DND-41 (cell line): ENCODE measurements at regions not wholly inside any gene's neighbourhood (a gene's known extent, or its start where the extent isn't known, plus 50 kb on each side); places are given as distances from the start of the nearest gene placed in this dataset.

Source experiments
- ATAC-seq: fragments of 200-7000 bp; cut with Tn5 transposase; 3 replicates; pipeline ENCODE4 v1.9.1; 2021; ENCODE audit warnings: low read depth; ENCODE audit not compliant: insufficient read depth
- DNase-seq: peaks from one replicate; pipeline ENCODE4 v3.0.0-alpha.2; 2020
- H2AFZ ChIP-seq: 2 replicates; pipeline ENCODE4 v1.6.0; 2012; ENCODE audit warnings: low read depth, low read length
- H3K27ac ChIP-seq: 2 replicates; pipeline ENCODE4 v1.5.1; 2012; ENCODE audit warnings: low read length, inconsistent platforms
- H3K27me3 ChIP-seq: fragments of 200-600 bp; sonication (generic); 2 replicates; pipeline ENCODE4 v1.6.0; 2012; ENCODE audit warnings: low read length, mild to moderate bottlenecking, inconsistent platforms; ENCODE audit not compliant: insufficient read depth, poor library complexity
- H3K36me3 ChIP-seq: 2 replicates; pipeline ENCODE4 v1.5.1; 2012; ENCODE audit warnings: low read length, inconsistent platforms; ENCODE audit not compliant: insufficient read depth
- H3K4me1 ChIP-seq: 2 replicates; pipeline ENCODE4 v1.5.1; 2012; ENCODE audit warnings: mild to moderate bottlenecking, low read length; ENCODE audit not compliant: insufficient read depth
- H3K4me2 ChIP-seq: 2 replicates; pipeline ENCODE4 v1.6.0; 2012; ENCODE audit warnings: mild to moderate bottlenecking, moderate library complexity, low read length, inconsistent platforms; ENCODE audit not compliant: insufficient read depth
- H3K4me3 ChIP-seq, 2 experiments: fragments of 200-600 bp in 1 of 2; shearing (Covaris generic) in 1 of 2; 2 replicates each; pipeline ENCODE4 v1.5.1; 2012 to 2016; ENCODE audit warnings: inconsistent platforms in 2 of 2, low read length in 2 of 2, mild to moderate bottlenecking in 2 of 2, low read depth in 1 of 2, moderate library complexity in 1 of 2
- H3K79me2 ChIP-seq: 2 replicates; pipeline ENCODE4 v1.6.0; 2012; ENCODE audit warnings: low read length, inconsistent platforms; ENCODE audit not compliant: insufficient read depth
- H3K9ac ChIP-seq: 2 replicates; pipeline ENCODE4 v1.6.0; 2012; ENCODE audit warnings: low read depth, mild to moderate bottlenecking, inconsistent platforms, low read length, moderate library complexity
- H3K9me3 ChIP-seq: 2 replicates; pipeline ENCODE4 v1.5.1; 2012; ENCODE audit warnings: low read length, moderate library complexity, mild to moderate bottlenecking, inconsistent platforms; ENCODE audit not compliant: insufficient read depth, severe bottlenecking
- H4K20me1 ChIP-seq: 2 replicates; pipeline ENCODE4 v1.6.0; 2012; ENCODE audit warnings: low read length; ENCODE audit not compliant: insufficient read depth
- EZH2 ChIP-seq: IDR thresholded peaks from 3 replicates; pipeline ENCODE4 v1.6.1; 2012; ENCODE audit warnings: borderline replicate concordance, low read depth, mild to moderate bottlenecking, moderate library complexity, low read length, inconsistent platforms; ENCODE audit not compliant: severe bottlenecking
- TF ChIP-seq, protein P1 (sequence below): IDR thresholded peaks from 2 replicates; pipeline ENCODE4 v1.5.1; 2012; ENCODE audit warnings: borderline replicate concordance, low read length, moderate library complexity, mild to moderate bottlenecking; ENCODE audit not compliant: poor library complexity, severe bottlenecking; ENCODE audit errors: extremely low read depth

GRCh38 chr15:62622775-62623174 is 419.8 kb upstream of the TPM1 start:
- H3K27me3 ChIP-seq: no peaks in the 10 kb centered on the region
- no peak for TF ChIP-seq EZH2
- TF ChIP-seq, protein P1, sequence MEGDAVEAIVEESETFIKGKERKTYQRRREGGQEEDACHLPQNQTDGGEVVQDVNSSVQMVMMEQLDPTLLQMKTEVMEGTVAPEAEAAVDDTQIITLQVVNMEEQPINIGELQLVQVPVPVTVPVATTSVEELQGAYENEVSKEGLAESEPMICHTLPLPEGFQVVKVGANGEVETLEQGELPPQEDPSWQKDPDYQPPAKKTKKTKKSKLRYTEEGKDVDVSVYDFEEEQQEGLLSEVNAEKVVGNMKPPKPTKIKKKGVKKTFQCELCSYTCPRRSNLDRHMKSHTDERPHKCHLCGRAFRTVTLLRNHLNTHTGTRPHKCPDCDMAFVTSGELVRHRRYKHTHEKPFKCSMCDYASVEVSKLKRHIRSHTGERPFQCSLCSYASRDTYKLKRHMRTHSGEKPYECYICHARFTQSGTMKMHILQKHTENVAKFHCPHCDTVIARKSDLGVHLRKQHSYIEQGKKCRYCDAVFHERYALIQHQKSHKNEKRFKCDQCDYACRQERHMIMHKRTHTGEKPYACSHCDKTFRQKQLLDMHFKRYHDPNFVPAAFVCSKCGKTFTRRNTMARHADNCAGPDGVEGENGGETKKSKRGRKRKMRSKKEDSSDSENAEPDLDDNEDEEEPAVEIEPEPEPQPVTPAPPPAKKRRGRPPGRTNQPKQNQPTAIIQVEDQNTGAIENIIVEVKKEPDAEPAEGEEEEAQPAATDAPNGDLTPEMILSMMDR: no peak
- ATAC-seq: no peak
- H3K36me3 ChIP-seq: no peaks in the 10 kb centered on the region
- no peaks in the 10 kb centered on the region for H3K79me2 ChIP-seq
- DNase-seq: no peak
- no peak overlapping the region for H3K27ac ChIP-seq
- no peak overlapping the region for H2AFZ ChIP-seq
- H3K4me3 ChIP-seq: no peak overlapping the region
- no peaks in the 10 kb centered on the region for H3K9me3 ChIP-seq
- no peaks in the 10 kb centered on the region for H4K20me1 ChIP-seq
- no peak overlapping the region for H3K9ac ChIP-seq
- no peak overlapping the region for H3K4me2 ChIP-seq
- H3K4me1 ChIP-seq: no peaks in the 10 kb centered on the region

GRCh38 chr15:62624547-62625378 is 417.8 kb upstream of the TPM1 start:
- DNase-seq (no peak), ATAC-seq (peak; percentile 29; the same call in 1 of the 3 replicates)
- Histone ChIP-seq H3K4me1 (no peaks in the 10 kb centered on the region), H3K4me2 (no peak overlapping the region), H3K79me2 (no peaks in the 10 kb centered on the region), H3K9me3 (no peaks in the 10 kb centered on the region), H3K27ac (no peak overlapping the region), H3K27me3 (peaks cover 3% of the 10 kb centered on the region), H3K36me3 (no peaks in the 10 kb centered on the region), H3K4me3 (no peak overlapping the region), H2AFZ (no peak overlapping the region), H4K20me1 (no peaks in the 10 kb centered on the region), H3K9ac (no peak overlapping the region)
- TF ChIP-seq EZH2: no peak
- TF ChIP-seq, protein P1: no peak

DNA sequence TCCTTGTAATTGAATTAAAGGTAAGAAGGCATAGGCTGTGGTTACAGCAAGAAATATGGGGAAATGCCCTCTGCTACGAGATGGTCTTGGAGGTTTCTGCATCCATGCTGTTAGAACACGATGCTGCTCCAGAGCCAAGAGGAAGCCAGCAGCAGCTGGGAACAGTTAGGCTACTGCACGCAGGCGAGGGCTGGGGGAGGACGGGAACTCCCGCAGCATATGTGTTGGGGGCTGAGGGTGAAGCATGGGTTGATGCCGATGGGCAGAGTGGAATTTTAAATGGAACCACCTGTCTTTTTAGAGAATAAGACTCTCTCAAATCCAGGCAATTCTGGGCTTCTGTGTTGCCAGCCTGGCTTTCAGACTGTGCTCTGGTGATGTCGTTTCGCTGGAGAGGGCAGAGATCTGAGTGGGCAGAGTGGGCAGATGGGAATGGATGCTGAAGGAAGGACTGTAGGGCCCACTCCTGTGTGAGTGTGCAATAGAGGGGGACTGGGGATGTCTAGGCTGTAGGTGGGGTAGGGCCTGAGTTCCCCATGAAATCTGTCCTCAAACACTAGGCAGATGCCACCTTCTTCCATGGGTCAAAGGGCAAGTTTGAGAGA is 417.0 kb upstream of the TPM1 start:
- Histone ChIP-seq H3K9ac (no peak overlapping the region), H2AFZ (no peak overlapping the region), H3K9me3 (no peaks in the 10 kb centered on the region), H4K20me1 (no peaks in the 10 kb centered on the region), H3K4me1 (no peaks in the 10 kb centered on the region), H3K79me2 (no peaks in the 10 kb centered on the region), H3K27me3 (peaks cover 3% of the 10 kb centered on the region), H3K4me2 (no peak overlapping the region), H3K4me3 (no peak overlapping the region), H3K27ac (no peak overlapping the region), H3K36me3 (no peaks in the 10 kb centered on the region)
- no peak for TF ChIP-seq EZH2
- TF ChIP-seq, protein P1: no peak
- ATAC-seq (no peak), DNase-seq (no peak)
